Panc1 (cell line): ENCODE measurements at regions not wholly inside any gene's neighbourhood (a gene's known extent, or its start where the extent isn't known, plus 50 kb on each side); places are given as distances from the start of the nearest gene placed in this dataset.

Experiments used
- POLR2AphosphoS5 ChIP-seq: IDR thresholded peaks from 2 replicates; pipeline ENCODE4 v1.6.1; 2012; ENCODE audit warnings: mild to moderate bottlenecking, low read depth, low read length, moderate library complexity
- SIN3A ChIP-seq: IDR thresholded peaks from 2 replicates; pipeline ENCODE4 v1.6.1; 2012; ENCODE audit warnings: low read depth, mild to moderate bottlenecking, low read length, moderate library complexity, borderline replicate concordance; ENCODE audit not compliant: insufficient read depth
- TCF7L2 ChIP-seq: IDR thresholded peaks from 2 replicates; pipeline ENCODE4 v1.6.1; 2011; ENCODE audit warnings: mild to moderate bottlenecking, low read depth, low read length, inconsistent platforms
- TF ChIP-seq, protein P1 (sequence below): fragments of 450-650 bp; IDR thresholded peaks from 2 replicates; pipeline ENCODE4 v1.5.1; 2017; ENCODE audit warnings: mild to moderate bottlenecking
- TF ChIP-seq, protein P2 (sequence below), 2 experiments: IDR thresholded peaks; 2 replicates each; pipeline ENCODE4 v1.6.1; 2011 to 2012; ENCODE audit warnings: low read depth in 2 of 2, control low read depth in 1 of 2, low read length in 1 of 2, mild to moderate bottlenecking in 1 of 2, moderate library complexity in 1 of 2; ENCODE audit not compliant: insufficient read depth in 1 of 2

DNA sequence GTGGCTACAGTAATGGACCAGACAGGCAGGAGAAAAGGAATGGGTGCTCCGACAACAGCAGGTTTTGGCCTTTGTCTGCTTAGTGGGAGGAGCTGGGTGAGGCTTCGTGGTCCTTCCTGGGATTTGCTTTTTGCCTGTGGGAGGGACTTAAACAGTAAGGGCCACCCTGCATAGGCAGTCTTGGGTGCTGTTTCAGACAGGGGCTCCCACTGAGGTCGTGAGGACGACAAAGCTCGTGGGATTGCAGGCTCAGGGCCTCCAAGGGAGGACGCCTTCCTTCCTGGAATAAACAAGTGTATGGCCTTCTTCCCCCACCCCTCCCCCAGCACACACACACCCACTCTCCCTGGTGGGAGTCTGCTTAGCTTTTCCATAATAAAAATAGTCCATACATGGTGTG is 63.1 kb downstream of the FZD10 start:
- TF ChIP-seq, protein P1, sequence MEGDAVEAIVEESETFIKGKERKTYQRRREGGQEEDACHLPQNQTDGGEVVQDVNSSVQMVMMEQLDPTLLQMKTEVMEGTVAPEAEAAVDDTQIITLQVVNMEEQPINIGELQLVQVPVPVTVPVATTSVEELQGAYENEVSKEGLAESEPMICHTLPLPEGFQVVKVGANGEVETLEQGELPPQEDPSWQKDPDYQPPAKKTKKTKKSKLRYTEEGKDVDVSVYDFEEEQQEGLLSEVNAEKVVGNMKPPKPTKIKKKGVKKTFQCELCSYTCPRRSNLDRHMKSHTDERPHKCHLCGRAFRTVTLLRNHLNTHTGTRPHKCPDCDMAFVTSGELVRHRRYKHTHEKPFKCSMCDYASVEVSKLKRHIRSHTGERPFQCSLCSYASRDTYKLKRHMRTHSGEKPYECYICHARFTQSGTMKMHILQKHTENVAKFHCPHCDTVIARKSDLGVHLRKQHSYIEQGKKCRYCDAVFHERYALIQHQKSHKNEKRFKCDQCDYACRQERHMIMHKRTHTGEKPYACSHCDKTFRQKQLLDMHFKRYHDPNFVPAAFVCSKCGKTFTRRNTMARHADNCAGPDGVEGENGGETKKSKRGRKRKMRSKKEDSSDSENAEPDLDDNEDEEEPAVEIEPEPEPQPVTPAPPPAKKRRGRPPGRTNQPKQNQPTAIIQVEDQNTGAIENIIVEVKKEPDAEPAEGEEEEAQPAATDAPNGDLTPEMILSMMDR, result no peak
- TF ChIP-seq POLR2AphosphoS5 (no peak), TCF7L2 (no peak), SIN3A (no peak)
- TF ChIP-seq, protein P2, sequence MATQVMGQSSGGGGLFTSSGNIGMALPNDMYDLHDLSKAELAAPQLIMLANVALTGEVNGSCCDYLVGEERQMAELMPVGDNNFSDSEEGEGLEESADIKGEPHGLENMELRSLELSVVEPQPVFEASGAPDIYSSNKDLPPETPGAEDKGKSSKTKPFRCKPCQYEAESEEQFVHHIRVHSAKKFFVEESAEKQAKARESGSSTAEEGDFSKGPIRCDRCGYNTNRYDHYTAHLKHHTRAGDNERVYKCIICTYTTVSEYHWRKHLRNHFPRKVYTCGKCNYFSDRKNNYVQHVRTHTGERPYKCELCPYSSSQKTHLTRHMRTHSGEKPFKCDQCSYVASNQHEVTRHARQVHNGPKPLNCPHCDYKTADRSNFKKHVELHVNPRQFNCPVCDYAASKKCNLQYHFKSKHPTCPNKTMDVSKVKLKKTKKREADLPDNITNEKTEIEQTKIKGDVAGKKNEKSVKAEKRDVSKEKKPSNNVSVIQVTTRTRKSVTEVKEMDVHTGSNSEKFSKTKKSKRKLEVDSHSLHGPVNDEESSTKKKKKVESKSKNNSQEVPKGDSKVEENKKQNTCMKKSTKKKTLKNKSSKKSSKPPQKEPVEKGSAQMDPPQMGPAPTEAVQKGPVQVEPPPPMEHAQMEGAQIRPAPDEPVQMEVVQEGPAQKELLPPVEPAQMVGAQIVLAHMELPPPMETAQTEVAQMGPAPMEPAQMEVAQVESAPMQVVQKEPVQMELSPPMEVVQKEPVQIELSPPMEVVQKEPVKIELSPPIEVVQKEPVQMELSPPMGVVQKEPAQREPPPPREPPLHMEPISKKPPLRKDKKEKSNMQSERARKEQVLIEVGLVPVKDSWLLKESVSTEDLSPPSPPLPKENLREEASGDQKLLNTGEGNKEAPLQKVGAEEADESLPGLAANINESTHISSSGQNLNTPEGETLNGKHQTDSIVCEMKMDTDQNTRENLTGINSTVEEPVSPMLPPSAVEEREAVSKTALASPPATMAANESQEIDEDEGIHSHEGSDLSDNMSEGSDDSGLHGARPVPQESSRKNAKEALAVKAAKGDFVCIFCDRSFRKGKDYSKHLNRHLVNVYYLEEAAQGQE (IDR thresholded peaks at IDR 0.05; ENCODE audit: insufficient read depth in 1 of 2, low read depth in 2 of 2, low read length in 1 of 2), result no peak
